Renal pelvis (tissue), 1 donor: ENCODE measurements at regions not wholly inside any gene's neighbourhood (a gene's known extent, or its start where the extent isn't known, plus 50 kb on each side); places are given as distances from the start of the nearest gene placed in this dataset.

Experiments
- DNase-seq: peaks from one replicate; pipeline ENCODE4 v3.0.0-alpha.2; 2013

DNA sequence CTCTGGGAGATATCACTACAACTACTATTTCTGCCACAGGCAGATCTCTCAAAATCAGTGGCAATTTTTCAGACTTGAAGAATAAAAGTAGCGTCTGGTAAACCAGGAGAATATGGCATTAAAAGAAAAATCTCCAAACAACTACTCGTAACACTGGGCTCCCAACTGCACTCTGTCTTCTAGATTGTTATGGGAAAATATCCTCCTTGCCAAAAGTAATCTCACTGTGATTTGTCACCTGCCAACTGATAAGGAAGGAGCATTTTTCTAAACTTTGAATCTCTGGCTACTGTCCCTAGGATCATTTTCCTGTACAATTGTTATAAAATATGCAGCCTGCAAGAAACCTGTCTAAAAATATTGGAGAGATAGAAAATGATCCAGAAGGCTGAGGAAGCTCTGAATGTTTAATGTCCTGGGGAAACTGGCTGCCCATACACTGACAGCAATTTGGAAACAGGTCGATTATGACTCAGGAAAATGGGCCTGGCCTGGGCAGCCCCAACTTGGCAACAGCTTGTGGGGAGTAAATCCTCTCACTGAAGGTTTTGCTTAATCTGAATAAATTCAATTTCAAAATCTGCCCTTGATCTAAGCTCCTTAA, 90.5 kb upstream of the DBX1 start:
- no peak for DNase-seq

- no peak for DNase-seq
Observed at GRCh38 chr11:20249796-20250195, 89.5 kb upstream of the DBX1 start.

- no peak for DNase-seq
Observed at GRCh38 chr11:20249378-20249777, 89.1 kb upstream of the DBX1 start.

GRCh38 chr11:20248871-20249270, 88.6 kb upstream of the DBX1 start:
- DNase-seq = no peak

DNA sequence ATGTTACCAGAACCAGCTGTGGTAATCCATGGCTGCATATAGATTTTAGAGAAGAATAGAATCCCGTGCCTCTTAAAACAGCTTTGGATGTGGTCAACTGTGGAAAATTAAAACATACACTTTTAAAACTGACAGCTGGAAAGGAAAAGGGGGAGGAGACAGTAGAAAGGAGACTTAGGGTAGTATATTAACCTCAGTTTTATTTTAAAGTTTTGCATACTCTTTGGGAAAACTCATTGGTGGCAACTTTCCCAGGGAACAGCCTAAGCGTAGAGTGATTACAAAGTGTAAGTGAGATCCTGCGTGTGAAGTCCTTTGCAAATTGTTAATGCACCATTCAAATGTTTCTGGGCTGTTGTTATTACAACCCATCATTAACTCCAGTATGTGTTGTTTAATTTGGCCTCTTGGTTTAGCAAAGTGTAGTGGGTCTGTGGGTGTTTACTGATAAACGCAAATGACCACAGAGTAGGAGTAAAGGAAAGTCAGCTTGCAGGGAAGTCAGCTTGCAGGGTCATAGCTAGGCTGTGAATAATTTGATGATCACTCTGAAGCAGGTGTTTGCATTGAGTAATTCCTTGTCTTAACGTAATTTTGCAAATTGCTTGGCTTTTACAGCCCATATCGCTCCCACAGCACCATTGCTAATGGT, 88.0 kb upstream of the DBX1 start:
- no peak for DNase-seq

DNA sequence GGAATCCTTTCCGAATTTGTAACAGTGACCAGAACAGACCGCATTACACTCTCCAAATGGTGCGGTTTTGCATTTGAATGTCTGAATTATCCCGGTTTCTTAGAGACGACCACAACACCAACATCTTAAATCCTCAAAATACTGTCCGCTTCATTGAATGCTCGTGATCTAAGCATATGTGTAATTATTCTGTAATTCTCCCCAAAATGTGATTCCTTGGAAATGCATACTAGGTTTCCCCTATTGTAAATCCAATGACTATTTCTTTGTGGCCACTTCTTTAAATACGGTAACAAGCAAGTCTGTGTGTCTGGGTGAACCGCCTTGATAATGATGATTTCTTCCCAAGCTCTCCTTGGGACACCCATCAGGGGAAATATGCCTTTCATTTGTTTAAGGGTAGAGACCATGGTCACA, 87.3 kb upstream of the DBX1 start:
- no peak for DNase-seq

DNA sequence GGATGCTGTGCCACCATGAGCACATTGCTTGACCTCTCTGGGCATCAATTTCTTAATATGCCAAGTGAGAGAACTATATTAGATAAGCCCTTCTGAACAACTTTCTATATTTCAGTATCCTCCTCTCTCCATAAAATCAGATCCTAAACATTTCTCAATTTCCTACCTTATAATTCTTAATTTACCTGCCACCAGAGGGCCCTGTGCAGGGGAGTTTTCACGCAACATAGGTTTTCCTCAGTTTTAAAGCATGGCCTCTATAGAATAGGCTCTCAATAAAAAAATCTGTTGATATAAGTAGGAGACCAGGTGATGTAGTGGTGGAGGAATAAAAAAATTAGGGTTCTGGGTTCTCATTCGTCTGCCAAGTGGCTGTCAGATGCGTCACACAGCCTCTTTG, 83.7 kb upstream of the DBX1 start:
- no peak for DNase-seq

DNA sequence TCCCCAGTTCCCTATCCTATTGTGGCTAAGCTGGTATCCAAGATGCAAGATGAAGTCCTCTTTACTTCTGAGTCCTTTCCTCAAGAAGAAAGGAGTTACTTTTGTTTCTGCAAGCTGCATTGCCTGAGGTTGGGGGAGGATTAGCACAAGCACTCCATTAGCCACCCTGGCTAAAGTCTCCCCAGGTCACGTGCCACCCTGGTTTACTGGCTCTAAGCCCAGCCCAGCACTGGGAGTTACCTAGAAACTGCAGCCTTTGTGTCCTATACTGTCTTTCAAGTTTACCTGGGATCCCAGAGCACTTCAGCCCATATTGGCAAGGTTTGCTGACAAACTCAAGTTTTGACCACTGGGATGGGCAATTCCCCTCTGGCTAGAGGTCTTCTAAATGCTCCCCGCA, 78.4 kb upstream of the DBX1 start:
- DNase-seq = no peak

DNA sequence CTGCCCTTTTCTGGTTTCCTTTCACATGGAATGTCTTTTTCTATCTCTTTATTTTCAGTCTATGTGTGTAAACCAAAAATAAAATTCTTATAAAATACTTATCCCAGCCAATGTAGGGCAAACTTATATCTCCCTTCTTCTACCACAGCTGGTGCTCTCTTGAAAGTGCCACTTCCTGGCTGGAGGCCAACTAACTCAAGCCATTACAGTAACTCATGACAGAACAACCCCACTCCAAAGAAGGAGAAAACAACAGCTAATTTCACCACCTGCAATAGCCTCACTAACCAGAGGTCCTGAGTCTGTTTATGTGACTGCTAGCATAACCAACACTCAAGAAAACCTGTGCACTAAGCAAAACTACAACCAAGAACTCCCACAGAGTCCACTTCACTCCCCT, 74.9 kb upstream of the DBX1 start:
- no peak for DNase-seq

DNA sequence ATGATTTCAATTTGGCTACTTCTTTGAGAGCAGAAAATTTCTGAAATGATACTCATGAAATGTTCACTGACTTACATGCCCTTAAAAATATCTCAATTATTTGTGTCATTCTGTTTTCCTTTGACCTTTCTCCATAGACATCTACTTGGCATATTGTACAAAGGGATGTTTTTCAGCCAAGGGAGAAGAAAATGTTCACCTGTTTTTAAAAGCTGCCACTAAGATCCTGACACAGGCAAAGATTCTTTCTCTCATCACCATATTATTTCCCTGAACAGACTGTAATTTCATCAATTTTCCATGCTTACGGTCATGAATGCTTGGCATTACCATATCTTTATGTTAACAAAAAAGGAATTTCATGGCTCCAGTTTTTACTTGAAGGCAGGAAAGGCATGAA, 67.4 kb upstream of the DBX1 start:
- DNase-seq = no peak

- no peak for DNase-seq
Observed at GRCh38 chr11:20226933-20227332, 66.7 kb upstream of the DBX1 start.

GRCh38 chr11:20221566-20221965, 61.3 kb upstream of the DBX1 start:
- no peak for DNase-seq

- DNase-seq = peak; percentile 5
Observed at GRCh38 chr11:20213790-20214189, 53.5 kb upstream of the DBX1 start.

- no peak for DNase-seq
Observed at GRCh38 chr11:20211691-20212090, 51.4 kb upstream of the DBX1 start.
